GM13977 (cell line): ENCODE measurements at regions not wholly inside any gene's neighbourhood (a gene's known extent, or its start where the extent isn't known, plus 50 kb on each side); places are given as distances from the start of the nearest gene placed in this dataset.

ENCODE experiments used
- DNase-seq: peaks from one replicate; pipeline ENCODE4 v3.0.0; 2012; ENCODE audit warnings: low spot score
- in situ Hi-C: fragments of 300-500 bp; cut with MboI; formaldehyde crosslinking; loops from one replicate; pipeline ENCODE4 v1.12.0; 2022; ENCODE audit warnings: low sequenced_read_pairs, low pct_unique_long_range_greater_than_20kb, mixed read lengths, inconsistent platforms; ENCODE audit not compliant: unreplicated experiment
- TF ChIP-seq, protein P1 (sequence below): IDR thresholded peaks from 2 replicates; pipeline ENCODE4 v1.5.1; 2012; ENCODE audit warnings: mild to moderate bottlenecking, control low read depth; ENCODE audit not compliant: insufficient read depth; ENCODE audit errors: extremely low read depth, missing control alignments

DNA sequence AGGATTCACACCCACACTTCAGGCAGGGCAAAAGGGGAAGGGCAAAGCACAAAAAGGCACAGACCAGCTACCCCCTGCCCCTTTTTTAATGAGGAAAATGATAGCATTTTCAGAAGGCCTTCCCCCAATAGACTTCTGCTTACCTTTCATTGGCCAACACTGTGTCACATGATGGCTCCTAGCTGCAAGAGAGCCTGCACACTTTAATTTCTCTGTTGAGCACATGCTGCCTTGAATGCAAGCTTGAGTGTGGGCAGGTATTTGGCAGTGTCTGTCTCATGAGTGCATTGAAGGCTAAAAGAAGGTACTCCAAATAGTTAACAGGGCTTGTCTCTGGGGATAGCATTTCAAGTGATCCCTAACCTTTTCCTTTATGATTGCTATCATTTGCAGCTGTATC lies 175.4 kb upstream of the NFE2L3 start:
- in situ Hi-C loops: no loop called here
- DNase-seq: no peak
- TF ChIP-seq, protein P1, sequence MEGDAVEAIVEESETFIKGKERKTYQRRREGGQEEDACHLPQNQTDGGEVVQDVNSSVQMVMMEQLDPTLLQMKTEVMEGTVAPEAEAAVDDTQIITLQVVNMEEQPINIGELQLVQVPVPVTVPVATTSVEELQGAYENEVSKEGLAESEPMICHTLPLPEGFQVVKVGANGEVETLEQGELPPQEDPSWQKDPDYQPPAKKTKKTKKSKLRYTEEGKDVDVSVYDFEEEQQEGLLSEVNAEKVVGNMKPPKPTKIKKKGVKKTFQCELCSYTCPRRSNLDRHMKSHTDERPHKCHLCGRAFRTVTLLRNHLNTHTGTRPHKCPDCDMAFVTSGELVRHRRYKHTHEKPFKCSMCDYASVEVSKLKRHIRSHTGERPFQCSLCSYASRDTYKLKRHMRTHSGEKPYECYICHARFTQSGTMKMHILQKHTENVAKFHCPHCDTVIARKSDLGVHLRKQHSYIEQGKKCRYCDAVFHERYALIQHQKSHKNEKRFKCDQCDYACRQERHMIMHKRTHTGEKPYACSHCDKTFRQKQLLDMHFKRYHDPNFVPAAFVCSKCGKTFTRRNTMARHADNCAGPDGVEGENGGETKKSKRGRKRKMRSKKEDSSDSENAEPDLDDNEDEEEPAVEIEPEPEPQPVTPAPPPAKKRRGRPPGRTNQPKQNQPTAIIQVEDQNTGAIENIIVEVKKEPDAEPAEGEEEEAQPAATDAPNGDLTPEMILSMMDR: no peak

DNA sequence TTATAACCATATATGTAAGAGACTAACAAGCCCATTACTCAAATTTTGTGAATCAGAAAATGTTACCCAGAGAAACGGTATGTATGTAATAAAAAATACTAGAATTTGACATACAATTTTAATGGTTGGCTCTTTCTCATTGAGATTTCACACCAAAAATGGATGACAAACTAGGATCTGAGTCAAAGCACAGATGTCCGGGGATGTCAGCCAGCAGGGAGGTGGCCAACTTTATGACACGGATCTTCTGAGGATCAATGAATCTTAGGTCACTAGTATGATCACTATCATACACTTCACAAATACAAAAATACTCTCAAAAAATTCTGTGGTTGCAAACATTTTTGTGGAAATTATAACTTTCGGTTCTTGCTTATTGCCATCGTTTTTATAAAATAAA lies 173.5 kb upstream of the NFE2L3 start:
- in situ Hi-C loops: no loop called here
- no peak for DNase-seq
- TF ChIP-seq, protein P1: no peak

DNA sequence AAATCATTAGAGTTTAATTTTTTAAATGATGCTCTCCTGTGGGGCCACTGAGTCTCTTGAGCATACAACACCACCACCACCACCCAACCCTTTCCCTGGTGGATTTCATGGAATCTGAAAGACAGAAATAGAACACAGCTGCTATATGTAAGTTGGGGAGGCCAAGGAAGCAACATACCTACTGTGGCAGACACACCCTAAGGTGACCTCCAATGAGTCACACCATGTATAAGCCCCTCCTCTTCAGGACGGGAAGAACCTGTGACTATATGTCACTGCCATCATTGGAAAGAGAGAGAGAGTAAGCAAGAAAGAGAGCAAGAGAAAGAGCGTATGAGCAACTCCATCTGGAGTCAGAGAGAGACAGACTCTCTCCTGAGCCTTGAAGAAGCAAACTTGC lies 172.4 kb upstream of the NFE2L3 start:
- TF ChIP-seq, protein P1: no peak
- in situ Hi-C loops: loop anchor here (10.0 kb wide), 1 partner anchor 75 kb away; no protein-coding TSS in a partner anchor
- no peak for DNase-seq

DNA sequence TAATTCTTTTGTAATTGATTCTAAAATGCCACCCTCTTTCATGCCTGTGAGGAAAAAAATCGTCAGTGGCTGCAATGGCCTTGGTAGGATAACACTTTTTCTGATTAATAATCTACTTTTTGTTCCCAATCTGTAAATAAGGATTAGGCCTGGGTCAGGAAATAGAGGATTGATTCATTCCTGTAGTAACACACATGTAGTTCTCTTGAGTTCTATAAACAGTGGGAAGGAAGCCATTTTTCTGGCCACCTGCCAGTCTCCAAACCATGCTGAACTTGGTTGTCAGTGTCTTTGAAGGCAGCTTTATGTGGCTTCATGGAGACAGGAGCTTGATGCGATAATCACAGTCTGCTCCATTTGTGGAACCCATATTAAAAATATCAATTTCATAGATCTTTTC lies 169.3 kb upstream of the NFE2L3 start:
- DNase-seq: no peak
- in situ Hi-C loops: loop anchor here (10.0 kb wide), 1 partner anchor 72 kb away; no protein-coding TSS in a partner anchor
- TF ChIP-seq, protein P1: no peak

DNA sequence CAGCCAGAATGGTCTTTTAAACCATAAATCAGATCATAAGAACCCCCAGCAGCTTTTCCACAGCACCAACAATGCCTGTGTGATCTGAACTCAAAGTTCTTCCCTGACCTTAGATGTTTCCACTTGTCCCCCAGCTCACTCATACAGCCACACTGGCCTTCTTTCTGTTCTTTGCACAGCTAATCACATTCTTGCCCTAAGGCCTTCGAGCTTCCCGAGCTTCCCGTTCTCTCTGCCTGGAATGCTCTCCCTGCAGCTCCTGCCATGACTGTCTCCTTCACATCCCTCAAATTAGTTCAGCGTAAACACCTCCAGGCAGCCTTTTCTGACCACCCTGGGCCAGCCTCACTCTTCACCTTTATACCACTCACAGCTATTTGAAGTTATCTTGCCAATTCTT lies 166.8 kb upstream of the NFE2L3 start:
- TF ChIP-seq, protein P1: no peak
- in situ Hi-C loops: loop anchor here (10.0 kb wide), 1 partner anchor 70 kb away; no protein-coding TSS in a partner anchor
- DNase-seq: no peak

DNA sequence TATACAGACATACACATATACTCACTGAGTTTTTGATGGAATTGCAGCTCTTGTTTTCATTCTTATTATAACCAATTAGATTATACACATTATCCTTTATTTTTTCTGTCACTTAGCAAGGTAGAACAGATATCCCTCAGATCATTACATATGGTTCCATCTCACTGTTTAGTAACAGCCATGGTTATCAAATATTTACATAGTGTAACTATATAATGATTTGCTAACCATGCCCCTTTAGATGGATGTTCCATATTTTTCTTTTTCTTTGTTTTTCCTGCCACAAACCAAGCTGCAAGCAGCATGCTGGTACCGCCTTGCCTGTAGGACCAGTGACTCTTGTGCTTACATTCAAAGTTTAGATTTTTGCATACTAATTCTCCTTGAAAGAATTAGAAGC lies 163.4 kb upstream of the NFE2L3 start:
- DNase-seq: no peak
- TF ChIP-seq, protein P1: no peak
- in situ Hi-C loops: loop anchor here (10.0 kb wide), 1 partner anchor 66 kb away; no protein-coding TSS in a partner anchor
